ENCODE measurements at regions not wholly inside any gene's neighbourhood (a gene's known extent, or its start where the extent isn't known, plus 50 kb on each side); places are given as distances from the start of the nearest gene placed in this dataset.

DNA sequence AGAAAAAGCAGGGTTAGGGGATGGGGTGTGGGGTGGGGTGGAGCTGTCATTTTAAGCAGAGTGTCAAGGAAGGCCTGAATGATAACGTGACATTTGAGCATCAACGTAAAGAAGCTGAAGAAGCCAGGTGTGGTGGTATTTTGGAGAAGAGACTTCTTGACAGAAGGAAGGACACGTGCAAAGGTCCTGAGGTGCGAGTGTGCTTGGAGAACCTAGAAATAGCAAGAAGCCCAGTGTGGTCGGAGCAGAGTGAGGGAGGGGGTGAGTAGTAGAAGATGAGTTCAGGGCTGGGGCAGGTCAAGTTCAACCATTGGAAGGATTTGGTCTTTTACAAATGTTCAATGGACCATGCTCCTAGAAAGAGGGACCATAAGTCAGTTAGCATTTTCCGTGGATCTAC, 140.2 kb upstream of the ZBTB40 start:
- no peaks in the 10 kb centered on the region for H3K4me1 Mint-ChIP-seq (ENCODE audit: low read depth)
- no peak for DNase-seq
- H3K9me3 Mint-ChIP-seq, result peaks cover 6% of the 10 kb centered on the region
- no peak for ATAC-seq
- no peak overlapping the region for H3K4me3 Mint-ChIP-seq
- no peaks in the 10 kb centered on the region for H3K36me3 Mint-ChIP-seq (ENCODE audit: insufficient read depth)
- peaks cover 39% of the 10 kb centered on the region for H3K27me3 Mint-ChIP-seq (ENCODE audit: low read depth)

DNA sequence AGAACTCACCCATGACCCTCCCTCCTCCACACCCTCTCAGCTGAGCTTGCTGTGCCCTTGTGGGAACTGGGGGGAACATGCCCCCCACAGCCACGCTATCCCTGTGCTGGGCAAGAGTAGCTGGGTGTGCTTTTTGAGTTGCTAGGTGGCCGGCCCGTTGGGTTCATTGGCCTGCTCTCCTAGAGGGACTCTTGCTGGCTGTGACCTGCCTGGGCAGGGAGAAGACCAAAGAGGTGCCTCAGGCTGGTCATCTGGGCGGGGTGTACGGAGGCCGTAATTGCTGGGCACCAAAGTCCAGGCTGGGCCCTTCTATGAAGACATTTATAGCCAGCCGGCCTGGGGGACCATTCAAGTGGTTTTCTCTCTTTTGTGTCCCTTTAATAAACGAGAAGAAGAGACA, 138.3 kb upstream of the ZBTB40 start:
- Mint-ChIP-seq H3K36me3 (ENCODE audit: insufficient read depth) (no peaks in the 10 kb centered on the region), H3K9me3 (peaks cover 6% of the 10 kb centered on the region), H3K4me1 (ENCODE audit: low read depth) (no peaks in the 10 kb centered on the region), H3K4me3 (no peak overlapping the region), H3K27me3 (ENCODE audit: low read depth) (peaks cover 42% of the 10 kb centered on the region)
- DNase-seq, result no peak
- ATAC-seq, result no peak

DNA sequence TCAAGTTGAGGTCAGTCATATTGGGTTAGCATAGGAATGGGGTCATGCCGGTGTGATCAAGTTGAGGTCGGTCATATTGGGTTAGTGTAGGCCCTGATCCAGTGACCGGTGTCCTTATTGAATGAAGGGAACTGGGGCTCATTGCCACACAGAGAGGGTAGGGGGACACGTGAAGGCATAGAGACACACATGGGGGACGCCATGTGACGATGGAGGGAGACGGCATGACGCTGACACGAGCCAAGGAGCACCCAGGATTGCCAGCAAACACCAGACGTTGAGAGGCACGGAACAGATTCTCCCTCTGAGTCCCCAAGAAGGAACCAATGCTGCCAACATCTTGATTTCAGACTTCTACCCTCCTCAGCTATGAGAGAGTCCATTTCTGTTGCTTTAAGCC, 136.9 kb upstream of the ZBTB40 start:
- peaks cover 2% of the 10 kb centered on the region for H3K9me3 Mint-ChIP-seq
- ATAC-seq, result no peak
- no peaks in the 10 kb centered on the region for H3K4me1 Mint-ChIP-seq (ENCODE audit: low read depth)
- no peak for DNase-seq
- peaks cover 41% of the 10 kb centered on the region for H3K27me3 Mint-ChIP-seq (ENCODE audit: low read depth)
- no peaks in the 10 kb centered on the region for H3K36me3 Mint-ChIP-seq (ENCODE audit: insufficient read depth)
- H3K4me3 Mint-ChIP-seq, result no peak overlapping the region

DNA sequence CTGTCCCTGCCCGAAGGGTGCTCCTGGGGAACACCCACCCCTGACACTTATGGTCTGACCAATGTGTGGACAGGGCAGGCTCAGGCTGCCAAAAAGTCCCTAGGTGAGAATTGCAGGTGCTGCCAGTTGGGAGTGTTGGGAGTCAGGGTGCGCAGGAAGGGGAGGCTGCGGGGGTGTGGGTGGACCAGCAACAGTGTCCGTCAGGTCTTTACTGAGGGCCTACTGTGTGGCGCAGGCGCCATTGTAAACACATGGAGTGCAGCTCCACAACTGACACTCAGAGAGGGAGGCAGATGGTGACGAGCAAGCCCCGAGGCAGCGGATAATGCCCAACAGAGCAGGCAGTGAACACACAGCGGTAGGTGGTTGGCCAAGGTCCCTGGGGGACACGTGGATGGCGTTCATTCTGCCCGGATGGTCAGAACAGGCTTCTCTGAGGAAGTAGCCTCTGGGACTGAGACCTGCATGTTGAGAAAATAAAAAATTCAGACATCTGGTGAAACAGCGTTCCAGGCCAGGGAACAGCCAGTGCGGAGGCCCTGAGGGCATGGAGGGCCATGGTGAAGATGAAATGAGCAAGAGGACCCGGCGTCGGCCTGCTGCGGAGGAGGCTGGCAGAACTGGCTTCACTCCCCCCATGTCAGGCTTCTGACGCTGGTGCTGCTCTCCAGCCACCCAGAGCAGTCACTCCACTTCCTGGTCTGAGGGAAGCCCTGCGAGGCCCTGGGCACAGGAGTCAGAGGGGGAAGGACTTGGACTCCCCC, 136.2 kb upstream of the ZBTB40 start:
- Mint-ChIP-seq H3K4me3 (no peak overlapping the region), H3K4me1 (ENCODE audit: low read depth) (no peaks in the 10 kb centered on the region), H3K9me3 (no peaks in the 10 kb centered on the region), H3K36me3 (ENCODE audit: insufficient read depth) (no peaks in the 10 kb centered on the region), H3K27me3 (ENCODE audit: low read depth) (peaks cover 38% of the 10 kb centered on the region)
- DNase-seq (no peak), ATAC-seq (no peak)

DNA sequence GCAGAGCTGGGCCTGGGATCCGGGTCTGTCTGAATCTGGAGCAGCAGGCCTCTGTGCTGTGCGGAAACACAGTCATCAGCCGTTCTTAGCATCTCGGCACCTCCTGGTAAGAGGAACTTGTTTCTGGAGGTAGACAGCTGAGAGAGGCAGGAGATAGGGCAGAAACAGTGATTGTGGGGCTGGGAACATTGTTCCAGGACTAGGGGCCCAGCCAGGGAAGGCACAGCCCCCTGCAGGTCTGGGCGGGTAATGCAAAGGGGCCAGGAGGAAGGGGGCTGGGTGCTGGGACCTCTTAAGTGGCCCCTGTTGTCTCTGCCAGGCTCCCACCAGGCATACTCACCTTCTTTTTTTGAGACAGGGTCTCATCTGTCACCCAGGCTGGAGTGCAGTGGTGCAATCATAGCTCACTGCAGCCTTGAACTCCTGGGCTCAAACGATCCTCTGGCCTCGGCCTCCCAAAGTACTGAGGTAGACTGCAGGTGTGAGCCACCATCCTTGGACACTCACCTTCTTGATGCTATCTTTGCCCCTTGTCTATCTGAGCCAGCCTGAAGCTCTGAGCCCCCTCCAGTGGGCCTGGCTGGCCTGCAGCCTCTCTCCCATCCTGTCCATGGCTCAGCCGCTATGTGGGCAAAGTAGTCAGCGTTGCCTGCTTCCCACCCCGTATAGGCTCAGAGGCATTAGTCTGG, 134.3 kb upstream of the ZBTB40 start:
- DNase-seq, result no peak
- H3K4me1 Mint-ChIP-seq (ENCODE audit: low read depth), result no peaks in the 10 kb centered on the region
- H3K27me3 Mint-ChIP-seq (ENCODE audit: low read depth), result peaks cover 29% of the 10 kb centered on the region
- no peaks in the 10 kb centered on the region for H3K36me3 Mint-ChIP-seq (ENCODE audit: insufficient read depth)
- no peak overlapping the region for H3K4me3 Mint-ChIP-seq
- ATAC-seq, result no peak
- no peaks in the 10 kb centered on the region for H3K9me3 Mint-ChIP-seq

DNA sequence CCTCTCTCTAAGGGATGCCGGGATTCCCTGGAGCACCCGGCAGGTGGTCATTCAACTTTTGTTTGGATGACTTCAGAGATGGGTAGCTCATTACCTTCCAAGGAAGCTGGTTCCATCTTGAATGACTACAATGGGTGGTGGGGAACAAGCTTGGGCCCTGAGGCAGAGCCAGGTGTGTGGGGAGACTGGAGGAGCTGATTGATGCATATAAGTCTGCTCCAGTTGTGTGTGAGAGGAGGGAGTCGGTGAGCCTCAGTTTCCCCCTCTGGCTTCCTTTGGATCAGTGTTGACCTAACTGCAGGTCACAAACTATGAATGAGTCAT, 133.8 kb upstream of the ZBTB40 start:
- H3K4me1 Mint-ChIP-seq (ENCODE audit: low read depth), result no peaks in the 10 kb centered on the region
- ATAC-seq (no peak), DNase-seq (no peak)
- peaks cover 27% of the 10 kb centered on the region for H3K27me3 Mint-ChIP-seq (ENCODE audit: low read depth)
- no peaks in the 10 kb centered on the region for H3K9me3 Mint-ChIP-seq
- no peaks in the 10 kb centered on the region for H3K36me3 Mint-ChIP-seq (ENCODE audit: insufficient read depth)
- no peak overlapping the region for H3K4me3 Mint-ChIP-seq

DNA sequence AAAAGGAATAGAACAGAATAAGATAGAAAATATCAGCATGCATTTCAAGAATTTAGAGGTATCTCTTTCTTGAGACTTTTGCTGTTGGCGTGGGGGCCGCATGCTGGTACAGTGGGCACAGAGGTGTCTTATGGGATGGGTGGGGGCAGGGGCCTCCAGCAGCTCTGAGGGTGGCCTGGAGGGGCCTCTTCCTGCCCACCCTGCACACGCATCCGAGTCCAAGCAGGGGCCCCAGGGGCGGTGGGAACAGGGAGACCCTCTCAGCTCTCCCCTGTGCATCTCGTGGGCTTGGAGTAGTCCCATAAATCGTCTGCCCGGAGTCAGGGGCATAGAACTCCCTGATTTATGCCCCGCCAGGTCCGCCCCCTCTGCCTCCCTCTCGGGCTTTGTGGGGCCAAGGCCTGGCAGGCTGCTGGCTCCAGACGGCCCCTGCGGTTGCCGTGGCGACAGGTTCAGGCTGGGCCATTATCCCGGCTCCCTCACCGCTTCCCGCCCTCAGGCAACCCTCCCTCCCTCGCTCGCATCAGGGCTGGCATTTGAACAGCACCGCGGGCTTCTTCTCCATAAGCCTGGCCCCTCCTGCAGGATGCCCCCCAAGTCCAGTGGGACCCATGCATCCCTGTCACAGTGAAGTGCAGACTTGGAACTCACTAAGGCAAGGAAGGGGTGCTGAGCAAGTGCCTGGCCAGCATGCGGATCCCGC, 133.2 kb upstream of the ZBTB40 start:
- Mint-ChIP-seq H3K4me3 (no peak overlapping the region), H3K9me3 (no peaks in the 10 kb centered on the region), H3K27me3 (ENCODE audit: low read depth) (peaks cover 27% of the 10 kb centered on the region), H3K4me1 (ENCODE audit: low read depth) (no peaks in the 10 kb centered on the region), H3K36me3 (ENCODE audit: insufficient read depth) (no peaks in the 10 kb centered on the region)
- ATAC-seq (no peak), DNase-seq (no peak)

DNA sequence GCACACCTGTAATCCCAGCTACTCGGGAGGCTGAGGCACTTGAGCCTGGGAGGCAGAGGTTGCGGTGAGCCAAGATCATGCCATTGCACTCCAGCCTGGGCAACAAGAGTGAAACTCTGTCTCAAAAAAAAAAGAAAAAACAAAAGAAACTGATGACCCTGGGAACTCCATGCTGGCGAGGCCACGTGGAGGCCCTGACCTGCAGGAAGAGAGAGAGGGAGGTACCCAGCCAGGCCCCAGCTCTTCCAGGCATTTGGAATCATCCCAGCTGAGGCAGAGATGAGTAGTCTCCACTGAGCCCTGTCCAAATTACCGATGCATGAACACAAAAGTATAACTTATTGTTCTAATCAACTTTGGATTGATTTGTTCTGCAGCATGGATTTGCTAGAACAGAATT, 132.0 kb upstream of the ZBTB40 start:
- Mint-ChIP-seq H3K36me3 (ENCODE audit: insufficient read depth) (no peaks in the 10 kb centered on the region), H3K4me3 (no peak overlapping the region), H3K27me3 (ENCODE audit: low read depth) (peaks cover 19% of the 10 kb centered on the region), H3K4me1 (ENCODE audit: low read depth) (no peaks in the 10 kb centered on the region), H3K9me3 (no peaks in the 10 kb centered on the region)
- no peak for ATAC-seq
- no peak for DNase-seq

DNA sequence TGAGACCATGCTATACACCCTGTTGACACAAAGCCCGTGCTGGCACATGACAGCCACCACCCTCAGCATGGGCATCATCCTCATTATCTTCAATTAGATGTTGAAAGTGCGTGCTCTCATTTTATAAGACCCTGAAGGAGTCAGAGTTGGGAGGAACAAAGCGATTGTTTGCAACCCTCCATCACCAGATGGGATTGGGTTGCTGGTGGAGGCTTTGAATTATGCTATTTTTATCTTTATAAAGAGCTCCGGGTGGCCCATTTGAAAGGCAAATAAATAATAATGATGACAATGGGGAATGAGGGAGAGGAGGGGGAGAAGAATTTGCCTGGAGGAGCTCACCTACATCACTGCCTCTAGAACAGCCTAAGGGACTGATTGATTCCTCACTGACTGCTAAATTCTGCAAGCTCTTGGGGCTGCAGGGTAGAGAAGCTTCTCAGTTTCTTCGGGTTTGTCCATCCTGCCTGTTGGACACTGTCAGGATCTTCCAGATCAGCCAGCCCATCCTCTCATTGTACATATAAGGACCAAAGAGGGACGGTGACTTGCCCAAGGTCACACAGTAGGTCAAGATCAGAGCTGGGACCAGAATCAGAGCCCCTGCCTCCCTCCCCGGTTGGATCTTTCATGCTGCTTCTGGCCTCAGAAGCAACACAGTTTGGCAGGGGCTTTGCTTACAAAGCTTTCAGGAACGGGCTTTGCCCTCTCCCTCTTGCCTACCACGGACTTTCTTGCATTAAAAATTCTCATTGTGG, 130.9 kb upstream of the ZBTB40 start:
- no peak for DNase-seq
- peaks cover 12% of the 10 kb centered on the region for H3K27me3 Mint-ChIP-seq (ENCODE audit: low read depth)
- no peak for ATAC-seq
- H3K4me3 Mint-ChIP-seq, result no peak overlapping the region
- no peaks in the 10 kb centered on the region for H3K36me3 Mint-ChIP-seq (ENCODE audit: insufficient read depth)
- H3K4me1 Mint-ChIP-seq (ENCODE audit: low read depth), result no peaks in the 10 kb centered on the region
- H3K9me3 Mint-ChIP-seq, result no peaks in the 10 kb centered on the region

DNA sequence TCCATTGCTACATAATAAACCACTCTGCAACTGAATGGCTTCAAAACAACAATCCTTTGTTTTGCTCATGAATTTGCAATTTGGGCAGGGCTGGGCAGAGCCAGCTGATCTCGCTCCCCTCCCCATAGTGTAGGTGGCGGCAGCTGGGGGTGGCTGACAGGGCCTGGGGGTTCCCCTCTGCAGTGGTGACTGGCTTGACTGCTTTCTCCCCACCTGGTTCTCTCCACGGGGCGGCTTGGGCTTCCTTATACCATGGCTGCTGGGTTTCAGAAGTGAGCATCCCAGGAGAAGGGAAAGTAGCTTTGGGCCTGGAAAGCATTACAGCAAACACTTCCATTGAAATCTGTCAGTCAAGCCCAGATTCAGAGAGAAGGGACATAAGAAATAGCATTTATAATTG, 129.7 kb upstream of the ZBTB40 start:
- H3K4me3 Mint-ChIP-seq, result no peak overlapping the region
- ATAC-seq, result no peak
- no peaks in the 10 kb centered on the region for H3K9me3 Mint-ChIP-seq
- H3K4me1 Mint-ChIP-seq (ENCODE audit: low read depth), result no peaks in the 10 kb centered on the region
- H3K36me3 Mint-ChIP-seq (ENCODE audit: insufficient read depth), result no peaks in the 10 kb centered on the region
- no peak for DNase-seq
- H3K27me3 Mint-ChIP-seq (ENCODE audit: low read depth), result peaks cover 11% of the 10 kb centered on the region

DNA sequence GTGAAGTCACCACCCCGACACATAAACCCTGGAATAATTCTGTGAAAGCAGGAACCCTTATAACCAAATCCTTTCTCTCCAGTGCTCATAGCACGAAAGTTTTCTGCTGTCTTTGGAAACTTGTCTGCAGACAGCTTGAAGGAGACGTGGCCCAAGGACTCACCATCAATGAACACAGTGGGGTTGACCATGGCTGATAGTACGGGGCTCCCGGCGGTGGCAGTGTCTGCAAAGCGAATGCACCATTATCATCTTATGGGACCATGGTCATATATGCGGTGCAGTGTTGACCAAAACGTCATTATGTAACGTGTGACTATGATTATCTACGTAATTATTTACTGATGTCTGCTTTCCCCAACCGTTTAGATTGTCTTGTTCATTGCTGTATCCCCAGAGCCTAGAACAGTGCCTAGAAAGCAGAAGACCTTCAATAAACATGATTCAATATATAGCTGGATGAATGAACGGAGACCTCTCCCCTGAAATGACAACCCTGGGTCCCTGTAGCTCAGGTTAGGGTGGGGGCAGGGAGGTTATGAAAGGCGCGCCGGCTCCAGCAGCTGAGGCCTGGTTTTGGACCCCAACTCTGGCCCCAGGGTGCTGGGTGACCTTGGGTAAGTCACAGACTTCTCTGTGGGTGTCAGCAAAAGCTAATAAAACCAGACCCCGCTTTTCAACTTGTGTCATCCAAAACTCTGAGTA, 128.4 kb upstream of the ZBTB40 start:
- H3K27me3 Mint-ChIP-seq (ENCODE audit: low read depth), result peaks cover 2% of the 10 kb centered on the region
- ATAC-seq (no peak), DNase-seq (no peak)
- H3K9me3 Mint-ChIP-seq, result no peaks in the 10 kb centered on the region
- H3K36me3 Mint-ChIP-seq (ENCODE audit: insufficient read depth), result no peaks in the 10 kb centered on the region
- no peak overlapping the region for H3K4me3 Mint-ChIP-seq
- H3K4me1 Mint-ChIP-seq (ENCODE audit: low read depth), result no peaks in the 10 kb centered on the region

DNA sequence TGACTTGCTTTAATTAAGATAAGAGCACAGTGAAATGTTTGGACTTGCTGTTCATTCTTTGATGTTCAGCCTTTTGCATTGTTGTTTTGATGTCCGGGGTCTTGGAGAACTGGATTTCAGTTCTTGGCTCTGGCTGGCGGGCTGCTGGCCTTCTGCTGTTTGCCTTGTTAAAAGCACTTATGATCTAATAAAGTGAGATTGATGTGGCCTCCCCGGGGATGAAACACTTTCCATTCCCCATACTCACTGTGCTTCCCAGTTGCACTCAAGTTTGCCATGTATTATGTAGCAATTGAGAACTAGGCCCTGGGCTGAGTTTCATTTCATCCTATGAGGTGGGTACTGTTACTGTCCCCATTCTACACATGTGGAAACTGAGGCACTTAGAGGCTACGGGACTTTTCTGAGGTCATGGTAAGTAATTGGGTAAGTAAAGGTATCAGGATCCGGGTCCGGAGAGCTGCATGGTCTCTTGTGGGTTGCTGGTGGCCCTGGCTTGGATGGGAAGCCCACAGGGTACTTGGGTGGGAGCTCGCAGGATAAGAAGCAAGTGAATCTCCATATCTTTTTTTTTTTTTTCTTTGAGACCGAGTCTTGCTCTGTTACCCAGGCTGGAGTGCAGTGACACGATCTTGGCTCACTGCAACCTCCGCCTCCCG, 127.7 kb upstream of the ZBTB40 start:
- no peak for DNase-seq
- no peaks in the 10 kb centered on the region for H3K36me3 Mint-ChIP-seq (ENCODE audit: insufficient read depth)
- H3K4me3 Mint-ChIP-seq, result no peak overlapping the region
- no peak for ATAC-seq
- H3K27me3 Mint-ChIP-seq (ENCODE audit: low read depth), result peaks cover under 1% of the 10 kb centered on the region
- H3K9me3 Mint-ChIP-seq, result no peaks in the 10 kb centered on the region
- no peaks in the 10 kb centered on the region for H3K4me1 Mint-ChIP-seq (ENCODE audit: low read depth)

DNA sequence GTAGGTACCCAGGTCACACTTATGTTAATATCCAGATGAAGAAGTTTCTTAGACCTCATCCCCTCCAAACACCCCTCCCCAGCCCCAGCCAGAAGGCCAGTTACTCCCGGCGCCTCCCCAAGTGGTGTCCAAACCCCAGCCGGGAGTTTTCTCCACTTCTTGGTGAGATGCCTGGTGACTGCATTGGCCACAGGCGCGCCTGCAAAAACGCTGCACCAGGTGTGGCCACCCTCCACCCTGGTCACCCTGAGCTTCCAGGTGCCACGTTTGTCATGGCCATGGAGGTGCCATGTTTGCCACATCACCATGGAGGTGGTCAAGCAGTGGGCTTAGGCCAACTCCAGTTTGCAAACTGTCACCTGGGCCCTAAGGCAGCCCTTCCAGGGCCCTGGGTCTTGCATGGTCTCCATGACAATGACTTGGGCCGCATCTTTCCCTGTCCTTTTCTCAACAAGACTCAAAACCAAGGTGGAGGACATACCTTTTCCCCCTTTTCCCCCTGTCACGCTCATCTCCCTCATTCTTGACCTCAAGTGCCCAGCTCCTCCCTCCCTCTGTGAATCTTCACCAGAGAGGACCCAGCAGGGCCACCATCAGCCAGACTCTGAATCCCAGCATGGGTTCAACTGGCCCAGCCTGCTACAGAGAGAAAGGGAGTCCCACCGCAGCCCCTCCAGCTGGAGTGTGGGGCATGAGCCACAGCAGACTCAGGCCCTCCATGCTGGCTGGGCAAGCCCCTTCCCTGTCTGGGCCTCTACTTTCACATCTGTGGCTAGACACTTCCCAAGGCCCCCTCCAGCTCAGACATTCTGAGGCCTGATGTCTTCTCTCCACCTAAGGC, 125.9 kb upstream of the ZBTB40 start:
- Mint-ChIP-seq H3K4me1 (ENCODE audit: low read depth) (no peaks in the 10 kb centered on the region), H3K27me3 (ENCODE audit: low read depth) (no peaks in the 10 kb centered on the region), H3K36me3 (ENCODE audit: insufficient read depth) (no peaks in the 10 kb centered on the region), H3K4me3 (no peak overlapping the region), H3K9me3 (no peaks in the 10 kb centered on the region)
- ATAC-seq (no peak), DNase-seq (no peak)
